ENCODE measurements at regions not wholly inside any gene's neighbourhood (a gene's known extent, or its start where the extent isn't known, plus 50 kb on each side); places are given as distances from the start of the nearest gene placed in this dataset.
A peak's percentile ranks its signal among the peaks of the same experiment; 100 is the strongest.
"Not testable (repeated sequence)": the region's sequence is repeated elsewhere in the genome, so short reads cannot be mapped to it uniquely, and the experiment has no call there.

DNA sequence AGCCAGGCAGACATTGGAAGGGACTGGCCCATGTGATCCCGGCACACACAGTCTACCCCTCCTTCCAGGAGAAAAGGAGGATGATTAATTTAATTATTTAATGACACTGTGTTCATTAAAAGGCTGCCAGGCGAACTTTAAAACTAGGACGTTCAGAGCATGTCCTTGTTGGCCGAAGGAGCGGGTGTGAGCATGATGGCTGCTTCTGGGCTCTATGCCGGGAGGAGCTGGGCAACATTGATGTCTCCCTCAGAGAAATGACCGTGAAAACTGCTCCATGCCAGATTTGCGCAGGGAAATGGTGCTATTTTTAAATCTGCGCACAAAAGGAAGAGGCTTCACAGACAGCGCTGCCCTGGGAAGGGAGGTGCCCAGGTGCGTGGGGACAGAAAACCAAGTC lies 284.9 kb upstream of the IRX4 start:
- DNase-seq (ENCODE audit: low spot score) (no peak), ATAC-seq (no peak)
- intact Hi-C loops (cut with DNase I) = no loop called here

GRCh38 chr5:2166979-2167377 lies 284.3 kb upstream of the IRX4 start:
- DNase-seq (ENCODE audit: low spot score) (no peak), ATAC-seq (no peak)
- intact Hi-C loops (cut with DNase I) = no loop called here

GRCh38 chr5:2166306-2166978 lies 283.7 kb upstream of the IRX4 start:
- no peak for ATAC-seq
- no peak for DNase-seq (ENCODE audit: low spot score)
- intact Hi-C loops (cut with DNase I) = no loop called here

GRCh38 chr5:2165615-2166305 lies 283.0 kb upstream of the IRX4 start:
- ATAC-seq (no peak), DNase-seq (ENCODE audit: low spot score) (no peak)
- intact Hi-C loops (cut with DNase I) = no loop called here

- ATAC-seq = no peak
- no peak for DNase-seq (ENCODE audit: low spot score)
- intact Hi-C loops (cut with DNase I) = no loop called here
Measured at GRCh38 chr5:2165203-2165602, 282.5 kb upstream of the IRX4 start.

DNA sequence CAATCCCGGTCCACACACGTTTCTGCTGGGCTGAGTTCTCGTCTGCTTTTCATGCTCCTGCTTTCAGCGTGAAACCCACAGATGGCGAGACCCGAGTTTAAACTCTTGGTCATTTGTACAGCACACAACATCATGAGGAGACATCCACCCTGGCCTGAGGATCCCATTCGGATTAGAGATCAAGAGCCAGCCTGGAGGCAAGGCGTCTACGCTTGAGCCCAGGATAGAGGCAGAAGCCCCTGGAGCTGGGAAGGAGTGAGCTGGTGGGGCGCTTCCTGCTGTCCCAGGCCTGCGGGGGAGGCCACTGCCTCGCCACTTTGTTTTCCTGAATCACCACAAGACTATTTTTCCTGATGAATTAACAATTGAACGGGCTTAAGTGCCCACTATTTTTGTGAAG lies 281.9 kb upstream of the IRX4 start:
- DNase-seq (ENCODE audit: low spot score) (no peak), ATAC-seq (no peak)
- intact Hi-C loops (cut with DNase I) = no loop called here

DNA sequence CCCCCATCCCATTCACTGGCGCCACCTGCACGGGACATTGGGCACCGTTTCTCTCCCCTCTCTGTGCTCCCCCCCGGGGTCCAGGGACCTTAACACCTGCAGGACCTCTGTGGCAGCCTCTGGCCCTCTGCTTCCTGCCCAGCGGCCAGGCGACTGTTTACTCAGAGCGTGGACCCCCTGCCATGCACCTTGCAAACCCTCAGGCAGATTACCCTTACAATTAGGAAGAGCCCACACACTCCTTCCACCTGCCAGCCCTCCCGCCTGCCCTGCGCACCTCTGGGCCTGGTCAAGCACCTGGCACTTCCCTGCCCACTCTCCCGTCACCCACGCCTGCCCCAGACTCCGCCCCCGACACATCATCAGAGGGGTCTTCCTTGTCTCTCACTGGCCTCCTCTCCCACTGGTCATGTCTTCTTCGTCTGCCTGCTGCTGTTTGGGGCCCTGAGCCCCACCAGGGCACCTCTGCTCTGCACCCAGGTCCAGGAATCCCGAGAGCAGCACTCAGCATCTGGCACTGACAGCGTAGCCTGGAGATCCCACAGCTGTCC lies 281.3 kb upstream of the IRX4 start:
- DNase-seq (ENCODE audit: low spot score) (no peak), ATAC-seq (no peak)
- intact Hi-C loops (cut with DNase I) = no loop called here

- DNase-seq (ENCODE audit: low spot score) (no peak), ATAC-seq (no peak)
Measured at GRCh38 chr5:2163060-2163856, 280.5 kb upstream of the IRX4 start.

GRCh38 chr5:2160811-2161210 lies 278.1 kb upstream of the IRX4 start:
- ATAC-seq (no peak), DNase-seq (ENCODE audit: low spot score) (no peak)
- intact Hi-C loops (cut with DNase I) = no loop called here

More at GRCh38 chr5:2163060-2163856, 280.5 kb upstream of the IRX4 start:
- intact Hi-C loops (cut with DNase I) = no loop called here

DNA sequence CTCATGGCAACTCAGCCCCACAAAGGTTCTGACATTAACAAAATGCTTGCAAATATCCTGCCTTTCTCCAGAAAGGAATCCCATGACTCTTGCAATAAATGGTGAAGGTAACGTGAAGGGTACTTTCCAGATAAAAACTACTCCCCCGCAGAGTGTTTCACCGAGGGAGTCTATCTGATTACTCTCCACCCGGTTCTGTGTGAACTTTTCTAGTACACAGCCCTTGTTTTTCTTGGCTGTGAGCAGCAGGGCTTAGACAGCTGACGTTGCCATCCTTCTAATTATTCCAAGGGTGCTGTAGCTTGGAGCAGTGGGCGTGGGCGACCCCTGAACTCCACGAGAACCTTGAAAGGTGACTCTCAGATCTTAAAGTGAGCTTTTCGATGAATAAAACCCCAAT lies 276.0 kb upstream of the IRX4 start:
- ATAC-seq (no peak), DNase-seq (ENCODE audit: low spot score) (no peak)
- intact Hi-C loops (cut with DNase I) = no loop called here

DNA sequence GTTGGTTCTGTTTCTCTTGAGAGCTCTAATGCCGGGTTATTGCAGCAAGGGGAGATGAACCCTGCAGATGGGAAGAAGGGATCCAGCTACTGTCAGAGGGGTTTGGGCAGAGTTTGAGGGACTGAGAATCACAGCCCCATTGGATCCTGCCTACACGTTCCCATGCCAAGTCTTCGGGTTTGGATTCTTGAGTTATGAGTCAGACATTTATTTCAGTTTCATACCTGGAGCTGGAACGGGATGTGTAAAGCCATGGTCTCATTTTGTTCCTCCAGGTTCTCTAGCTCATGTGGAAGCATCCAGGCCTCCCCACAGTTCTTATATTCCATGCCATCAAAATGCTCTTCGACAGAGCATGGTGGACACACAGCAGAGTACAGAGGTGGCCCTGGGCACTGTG lies 275.4 kb upstream of the IRX4 start:
- DNase-seq (ENCODE audit: low spot score) (no peak), ATAC-seq (no peak)
- intact Hi-C loops (cut with DNase I) = no loop called here

GRCh38 chr5:2157372-2157771 lies 274.6 kb upstream of the IRX4 start:
- DNase-seq (ENCODE audit: low spot score) = peak; percentile 36
- no peak for ATAC-seq
- intact Hi-C loops (cut with DNase I) = no loop called here

DNA sequence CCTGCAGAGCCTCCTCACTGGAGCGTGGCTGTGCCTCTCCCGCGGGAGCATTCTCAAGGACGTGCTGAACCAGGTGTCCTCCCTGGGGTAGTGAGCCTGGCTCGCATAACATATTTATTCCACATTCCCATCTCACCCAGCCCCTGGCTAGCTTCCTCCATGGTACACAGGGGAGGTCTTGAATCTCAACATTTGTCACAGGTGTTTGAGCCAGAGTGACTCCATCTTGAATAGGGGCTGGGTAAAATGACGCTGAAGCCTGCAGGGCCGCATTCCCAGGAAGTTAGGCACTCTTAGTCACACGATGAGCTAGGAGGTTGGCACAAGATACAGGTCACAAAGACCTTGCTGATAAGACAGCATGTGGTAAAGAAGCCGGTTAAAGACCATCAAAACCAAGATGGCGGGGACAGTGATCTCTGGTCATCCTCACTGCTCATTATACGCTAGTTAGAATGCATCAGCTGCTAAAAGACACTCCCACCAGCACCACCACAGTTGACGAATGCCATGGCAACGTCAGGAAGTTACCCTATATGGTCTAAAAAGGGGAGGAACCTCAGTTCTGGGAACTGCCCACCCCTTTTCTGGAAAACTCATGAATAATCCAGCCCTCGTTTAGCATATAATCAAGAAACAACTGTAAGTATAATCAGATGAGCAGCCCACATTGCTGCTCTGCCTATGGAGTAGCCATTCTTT lies 273.8 kb upstream of the IRX4 start:
- peak; percentile 38 for DNase-seq (ENCODE audit: low spot score)
- ATAC-seq = no peak
- intact Hi-C loops (cut with DNase I) = no loop called here

DNA sequence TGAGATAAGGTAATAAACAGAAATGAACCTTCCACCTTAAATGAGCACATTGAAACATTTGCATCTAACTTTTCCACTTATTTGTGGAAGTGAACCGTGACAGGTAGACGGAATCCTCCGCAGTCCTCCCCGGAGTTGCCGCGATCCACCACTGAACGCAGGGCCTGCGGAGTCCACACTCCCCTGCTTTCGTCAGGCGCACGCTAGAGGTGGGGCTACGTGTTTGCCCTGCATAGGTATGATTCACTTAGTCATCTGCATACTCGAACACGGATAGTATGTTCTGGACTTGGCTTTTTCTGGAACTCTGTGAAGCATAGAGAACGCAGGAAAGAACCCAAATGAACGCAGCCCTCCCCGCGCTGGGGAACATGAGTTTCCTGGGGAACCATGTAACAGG lies 272.8 kb upstream of the IRX4 start:
- intact Hi-C loops (cut with DNase I) = no loop called here
- ATAC-seq = no peak
- DNase-seq (ENCODE audit: low spot score) = peak; percentile 41

GRCh38 chr5:2153802-2154201 lies 271.1 kb upstream of the IRX4 start:
- no peak for ATAC-seq
- DNase-seq (ENCODE audit: low spot score) = peak; percentile 32
- intact Hi-C loops (cut with DNase I) = no loop called here

- peak; percentile 42 for DNase-seq (ENCODE audit: low spot score)
- intact Hi-C loops (cut with DNase I) = no loop called here
- ATAC-seq = no peak
Measured at GRCh38 chr5:2153350-2153749, 270.6 kb upstream of the IRX4 start.

- DNase-seq (ENCODE audit: low spot score); ATAC-seq; intact Hi-C loops (cut with DNase I): not testable (repeated sequence)
Measured at GRCh38 chr5:2151301-2151888, 268.7 kb upstream of the IRX4 start.

- no peak for ATAC-seq
- intact Hi-C loops (cut with DNase I) = no loop called here
- no peak for DNase-seq (ENCODE audit: low spot score)
Measured at GRCh38 chr5:2149195-2149539, 266.4 kb upstream of the IRX4 start.
